ENCODE measurements at regions not wholly inside any gene's neighbourhood (a gene's known extent, or its start where the extent isn't known, plus 50 kb on each side); places are given as distances from the start of the nearest gene placed in this dataset.

DNA sequence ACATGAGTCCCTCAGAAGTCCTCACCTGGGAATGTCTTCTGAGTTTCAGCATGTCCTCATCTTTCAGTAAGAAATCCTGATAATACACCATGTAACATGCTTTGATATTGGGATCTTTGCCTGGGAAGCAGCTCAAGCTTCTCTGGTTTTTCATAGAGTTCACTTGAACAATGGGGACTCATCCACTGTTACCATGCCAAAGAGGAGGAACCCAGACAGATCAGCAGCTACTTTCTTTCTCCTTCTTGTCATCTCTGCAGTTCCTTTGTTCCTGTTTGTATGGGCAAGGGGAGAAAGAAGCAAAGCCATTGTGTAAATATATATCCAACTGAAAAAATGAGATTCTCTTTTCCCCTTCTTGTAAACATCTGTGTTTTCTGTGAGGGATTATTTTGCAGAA, 450.6 kb upstream of the HS3ST5 start:
- DNase-seq (ENCODE audit: low spot score), result no peak

DNA sequence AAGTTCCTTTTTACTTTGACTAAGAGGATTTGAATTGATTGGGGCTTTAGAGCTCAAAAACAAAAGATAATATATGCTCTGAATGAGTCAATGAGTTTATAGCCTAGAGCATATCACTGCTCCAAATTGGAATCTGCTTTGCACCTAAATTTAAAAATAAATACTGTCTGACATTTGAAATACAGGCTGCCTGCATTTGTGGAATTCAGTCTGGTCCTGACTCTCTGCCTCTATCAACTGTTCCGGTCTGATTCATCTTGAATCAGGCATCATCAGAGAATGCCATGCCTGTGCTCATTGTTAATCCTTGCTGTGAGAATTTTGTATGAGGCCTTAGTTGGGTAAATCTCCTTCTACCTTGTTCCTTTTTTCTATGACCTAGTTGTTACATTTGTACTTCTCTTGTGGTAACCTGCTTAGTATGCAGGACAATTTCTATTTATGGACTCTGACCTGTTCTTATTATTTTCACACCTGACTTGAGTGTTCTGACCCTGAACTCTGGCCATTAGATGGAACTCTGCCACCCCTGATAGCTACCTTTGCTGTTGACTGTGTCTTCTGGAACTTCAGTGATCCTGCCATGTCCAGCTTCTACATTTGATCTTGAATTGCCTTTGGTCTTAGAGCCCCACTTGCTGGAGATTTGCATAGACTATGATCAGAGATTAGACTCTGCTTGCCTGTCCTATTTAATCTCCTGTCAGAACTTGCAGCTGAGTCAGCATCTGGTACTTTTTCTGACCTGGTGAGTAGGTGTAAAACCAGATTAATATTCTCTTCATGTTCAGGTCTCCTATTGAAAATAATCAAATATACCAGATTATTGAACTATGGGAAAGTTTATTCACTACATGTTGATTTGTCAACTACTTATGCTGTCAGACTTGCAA, 442.7 kb upstream of the HS3ST5 start:
- DNase-seq (ENCODE audit: low spot score), result no peak

DNA sequence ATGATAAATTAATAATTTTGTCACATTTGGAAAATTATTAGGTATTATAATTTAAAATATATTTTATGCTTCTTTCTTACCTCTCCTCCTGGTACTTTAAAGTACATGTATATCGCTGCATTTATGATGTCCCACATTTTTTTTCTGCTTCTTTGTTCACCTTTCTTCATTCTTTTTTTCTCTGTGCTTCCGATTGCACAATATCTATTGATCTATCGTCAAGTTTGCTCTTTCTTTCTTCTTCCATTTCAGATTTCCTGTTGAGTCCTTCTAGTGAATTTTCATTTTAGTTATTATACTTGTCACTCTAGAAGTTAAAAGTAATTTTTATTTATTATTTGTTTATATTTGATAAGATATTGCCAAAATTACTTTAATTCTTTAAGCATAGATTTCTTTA, 441.0 kb upstream of the HS3ST5 start:
- no peak for DNase-seq (ENCODE audit: low spot score)

- DNase-seq (ENCODE audit: low spot score), result no peak
Measured at GRCh38 chr6:114783083-114783482, 440.3 kb upstream of the HS3ST5 start.

DNA sequence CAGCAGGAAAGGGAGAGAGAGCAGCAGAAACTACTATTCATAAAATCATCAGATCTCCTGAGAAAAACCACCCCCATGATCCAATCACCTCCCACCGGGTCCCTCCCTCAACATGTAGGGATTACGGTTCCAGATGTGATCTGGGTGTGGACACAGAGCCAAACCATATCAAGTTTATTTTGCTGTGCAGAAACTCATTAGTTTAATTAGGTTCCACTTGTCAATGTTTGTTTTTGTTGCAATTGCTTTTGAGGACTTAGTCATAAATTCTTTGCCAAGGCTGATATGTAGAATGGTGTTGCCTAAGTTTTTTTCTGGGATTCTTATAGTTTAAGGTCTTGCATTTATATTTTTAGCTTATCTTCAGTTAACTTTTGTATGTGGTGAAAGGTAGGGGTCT, 422.0 kb upstream of the HS3ST5 start:
- DNase-seq (ENCODE audit: low spot score), result no peak

DNA sequence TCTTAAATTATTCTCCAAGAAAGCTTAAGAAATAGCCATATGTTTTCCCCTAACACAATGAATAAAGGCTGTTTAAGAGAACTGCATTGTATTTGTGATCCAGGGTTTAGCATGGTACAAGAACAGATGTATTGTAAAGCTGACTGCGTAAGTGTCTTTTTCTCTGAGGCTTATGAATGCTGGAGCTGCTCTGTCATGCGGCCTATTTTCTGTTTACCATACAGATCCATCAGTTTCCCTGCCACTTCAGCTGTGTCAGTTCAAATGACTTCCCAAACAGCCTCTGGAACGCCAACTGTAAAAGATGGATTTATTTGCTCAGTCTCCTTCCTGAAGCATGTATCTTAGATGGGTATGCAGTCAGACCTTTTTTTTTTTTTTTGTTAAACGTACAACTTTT, 419.3 kb upstream of the HS3ST5 start:
- no peak for DNase-seq (ENCODE audit: low spot score)

GRCh38 chr6:114747995-114748625, 405.3 kb upstream of the HS3ST5 start:
- DNase-seq (ENCODE audit: low spot score), result peak; percentile 57

GRCh38 chr6:114740547-114740946, 397.7 kb upstream of the HS3ST5 start:
- DNase-seq (ENCODE audit: low spot score), result no peak

- no peak for DNase-seq (ENCODE audit: low spot score)
Measured at GRCh38 chr6:114739656-114740055, 396.8 kb upstream of the HS3ST5 start.

GRCh38 chr6:114735025-114735735, 392.4 kb upstream of the HS3ST5 start:
- DNase-seq (ENCODE audit: low spot score), result no peak

GRCh38 chr6:114733596-114733995, 390.8 kb upstream of the HS3ST5 start:
- DNase-seq (ENCODE audit: low spot score), result no peak

- DNase-seq (ENCODE audit: low spot score), result no peak
Measured at GRCh38 chr6:114718716-114719270, 376.0 kb upstream of the HS3ST5 start.

GRCh38 chr6:114718186-114718585, 375.4 kb upstream of the HS3ST5 start:
- DNase-seq (ENCODE audit: low spot score), result no peak

GRCh38 chr6:114714836-114715507, 372.1 kb upstream of the HS3ST5 start:
- DNase-seq (ENCODE audit: low spot score), result no peak

DNA sequence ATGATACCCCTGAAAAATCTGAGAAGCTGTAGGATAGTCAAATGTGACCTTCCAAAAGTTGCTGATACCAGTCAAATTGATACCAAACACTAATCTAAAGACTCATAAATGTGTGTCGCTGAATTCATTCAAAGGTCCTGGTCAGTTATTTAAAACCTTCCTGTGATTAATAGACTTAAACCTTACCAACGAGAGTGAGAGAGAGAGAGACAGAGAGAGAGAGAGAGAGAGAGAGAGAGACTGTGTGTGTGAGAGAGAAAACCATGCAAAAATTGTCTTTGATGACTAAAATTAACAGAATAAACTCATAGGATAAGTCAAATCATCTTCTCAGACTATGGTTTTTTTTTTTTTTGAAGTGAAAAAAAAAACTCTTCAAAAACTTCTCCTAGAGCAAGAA, 370.9 kb upstream of the HS3ST5 start:
- no peak for DNase-seq (ENCODE audit: low spot score)

DNA sequence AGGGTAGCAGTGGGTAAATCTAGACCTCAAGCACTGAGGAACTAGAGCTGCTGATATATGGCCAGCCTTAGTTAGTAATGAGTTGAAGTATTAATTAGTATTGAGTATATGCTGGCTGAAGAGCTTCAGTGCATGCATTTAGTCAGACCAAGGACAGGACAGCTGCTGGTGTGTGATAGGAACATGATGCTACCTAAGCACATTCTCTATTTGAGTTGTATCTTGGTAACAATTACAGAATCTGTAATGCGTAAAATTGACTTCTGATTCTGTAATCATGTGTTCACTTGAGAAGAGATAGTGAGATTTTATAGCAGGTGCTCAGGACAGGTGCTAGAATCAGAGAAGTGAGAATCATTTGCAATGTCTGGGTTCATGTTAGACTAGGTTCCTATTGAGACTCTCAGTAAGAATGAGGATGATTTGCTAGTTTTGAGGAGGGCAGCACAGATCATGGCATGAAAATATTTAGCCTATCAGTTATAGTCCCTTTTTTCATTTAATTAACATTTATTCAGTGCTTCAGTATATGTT, 369.4 kb upstream of the HS3ST5 start:
- DNase-seq (ENCODE audit: low spot score), result no peak

GRCh38 chr6:114707081-114707620, 364.3 kb upstream of the HS3ST5 start:
- no peak for DNase-seq (ENCODE audit: low spot score)

DNA sequence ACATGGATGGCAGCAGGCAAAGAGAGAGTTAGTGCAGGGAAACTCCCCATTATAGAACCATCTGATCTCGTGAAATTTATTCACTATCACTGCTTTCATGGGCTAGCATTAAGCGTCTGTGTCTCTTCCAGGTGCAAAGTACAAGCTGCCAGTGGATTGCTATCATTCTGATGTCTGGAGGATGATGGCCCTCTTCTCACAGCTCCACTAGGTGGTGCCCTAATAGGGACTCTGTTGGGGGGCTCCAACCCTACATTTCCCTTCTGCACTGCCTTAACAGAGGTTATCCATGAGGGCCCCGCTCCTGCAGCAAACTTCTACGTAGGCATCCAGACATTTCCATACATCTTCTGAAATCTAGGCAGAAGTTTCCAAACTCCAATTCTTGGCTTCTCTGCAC, 347.8 kb upstream of the HS3ST5 start:
- peak; percentile 2 for DNase-seq (ENCODE audit: low spot score)

- DNase-seq (ENCODE audit: low spot score), result no peak
Measured at GRCh38 chr6:114659513-114659912, 316.7 kb upstream of the HS3ST5 start.

DNA sequence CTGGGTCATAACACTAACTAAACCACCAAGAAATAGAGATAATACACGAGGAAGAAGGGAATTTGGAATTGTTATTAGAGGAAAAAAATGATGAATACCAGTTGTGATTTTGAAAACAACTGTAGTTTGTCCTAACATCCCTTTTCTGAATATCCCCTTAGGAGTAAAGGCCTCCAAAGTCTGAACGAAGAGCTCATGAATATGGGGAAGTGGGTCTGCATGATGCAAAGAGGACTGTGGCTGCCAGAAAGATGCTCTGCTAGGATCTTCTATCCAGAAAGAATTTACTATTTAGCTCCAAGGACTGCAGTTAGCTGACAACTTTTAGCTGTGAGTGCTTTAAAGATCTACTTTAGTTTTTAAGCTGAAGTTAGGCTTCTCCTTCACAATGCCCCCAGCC, 308.8 kb upstream of the HS3ST5 start:
- no peak for DNase-seq (ENCODE audit: low spot score)

- no peak for DNase-seq (ENCODE audit: low spot score)
Measured at GRCh38 chr6:114650891-114651290, 308.1 kb upstream of the HS3ST5 start.

GRCh38 chr6:114649298-114649697, 306.5 kb upstream of the HS3ST5 start:
- no peak for DNase-seq (ENCODE audit: low spot score)
